DND-41 (cell line): ENCODE measurements at regions not wholly inside any gene's neighbourhood (a gene's known extent, or its start where the extent isn't known, plus 50 kb on each side); places are given as distances from the start of the nearest gene placed in this dataset.

Source experiments
- ATAC-seq: fragments of 200-7000 bp; cut with Tn5 transposase; 3 replicates; pipeline ENCODE4 v1.9.1; 2021; ENCODE audit warnings: low read depth; ENCODE audit not compliant: insufficient read depth
- DNase-seq: peaks from one replicate; pipeline ENCODE4 v3.0.0-alpha.2; 2020
- H2AFZ ChIP-seq: 2 replicates; pipeline ENCODE4 v1.6.0; 2012; ENCODE audit warnings: low read depth, low read length
- H3K27ac ChIP-seq: 2 replicates; pipeline ENCODE4 v1.5.1; 2012; ENCODE audit warnings: low read length, inconsistent platforms
- H3K27me3 ChIP-seq: fragments of 200-600 bp; sonication (generic); 2 replicates; pipeline ENCODE4 v1.6.0; 2012; ENCODE audit warnings: low read length, mild to moderate bottlenecking, inconsistent platforms; ENCODE audit not compliant: insufficient read depth, poor library complexity
- H3K36me3 ChIP-seq: 2 replicates; pipeline ENCODE4 v1.5.1; 2012; ENCODE audit warnings: low read length, inconsistent platforms; ENCODE audit not compliant: insufficient read depth
- H3K4me1 ChIP-seq: 2 replicates; pipeline ENCODE4 v1.5.1; 2012; ENCODE audit warnings: mild to moderate bottlenecking, low read length; ENCODE audit not compliant: insufficient read depth
- H3K4me2 ChIP-seq: 2 replicates; pipeline ENCODE4 v1.6.0; 2012; ENCODE audit warnings: mild to moderate bottlenecking, moderate library complexity, low read length, inconsistent platforms; ENCODE audit not compliant: insufficient read depth
- H3K4me3 ChIP-seq, 2 experiments: fragments of 200-600 bp in 1 of 2; shearing (Covaris generic) in 1 of 2; 2 replicates each; pipeline ENCODE4 v1.5.1; 2012 to 2016; ENCODE audit warnings: inconsistent platforms in 2 of 2, low read length in 2 of 2, mild to moderate bottlenecking in 2 of 2, low read depth in 1 of 2, moderate library complexity in 1 of 2
- H3K79me2 ChIP-seq: 2 replicates; pipeline ENCODE4 v1.6.0; 2012; ENCODE audit warnings: low read length, inconsistent platforms; ENCODE audit not compliant: insufficient read depth
- H3K9ac ChIP-seq: 2 replicates; pipeline ENCODE4 v1.6.0; 2012; ENCODE audit warnings: low read depth, mild to moderate bottlenecking, inconsistent platforms, low read length, moderate library complexity
- H3K9me3 ChIP-seq: 2 replicates; pipeline ENCODE4 v1.5.1; 2012; ENCODE audit warnings: low read length, moderate library complexity, mild to moderate bottlenecking, inconsistent platforms; ENCODE audit not compliant: insufficient read depth, severe bottlenecking
- H4K20me1 ChIP-seq: 2 replicates; pipeline ENCODE4 v1.6.0; 2012; ENCODE audit warnings: low read length; ENCODE audit not compliant: insufficient read depth
- CTCF ChIP-seq: IDR thresholded peaks from 2 replicates; pipeline ENCODE4 v1.5.1; 2012; ENCODE audit warnings: borderline replicate concordance, low read length, moderate library complexity, mild to moderate bottlenecking; ENCODE audit not compliant: poor library complexity, severe bottlenecking; ENCODE audit errors: extremely low read depth
- EZH2 ChIP-seq: IDR thresholded peaks from 3 replicates; pipeline ENCODE4 v1.6.1; 2012; ENCODE audit warnings: borderline replicate concordance, low read depth, mild to moderate bottlenecking, moderate library complexity, low read length, inconsistent platforms; ENCODE audit not compliant: severe bottlenecking

DNA sequence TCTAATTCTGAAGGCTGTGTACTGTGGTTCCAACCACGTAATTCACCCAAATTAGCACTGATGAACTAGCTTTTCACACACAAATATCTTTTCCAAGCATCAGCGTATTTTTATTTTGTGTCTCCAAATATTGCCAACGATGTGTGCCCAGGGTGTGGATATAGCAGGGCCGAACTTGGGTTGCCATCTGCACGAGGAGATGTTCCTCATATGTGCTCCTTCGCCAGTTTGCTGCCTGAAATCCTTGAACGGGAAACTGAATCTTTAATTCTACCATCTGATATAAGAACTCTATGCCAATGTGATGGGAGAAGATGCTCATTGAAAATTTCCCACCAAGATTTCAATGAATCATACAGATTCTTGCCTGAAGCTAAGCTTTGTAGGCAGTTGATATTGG, 121.5 kb upstream of the ZNF438 start:
- Histone ChIP-seq H3K27me3 (no peaks in the 10 kb centered on the region), H3K4me3 (no peak overlapping the region), H3K4me2 (peak overlapping the region; percentile 67), H3K9me3 (no peaks in the 10 kb centered on the region), H3K4me1 (peaks cover 63% of the 10 kb centered on the region), H3K27ac (peak overlapping the region; percentile 61), H2AFZ (no peak overlapping the region), H3K36me3 (peaks cover 58% of the 10 kb centered on the region), H4K20me1 (no peaks in the 10 kb centered on the region), H3K9ac (no peak overlapping the region), H3K79me2 (peaks cover 86% of the 10 kb centered on the region)
- no peak for TF ChIP-seq CTCF
- TF ChIP-seq EZH2, result no peak
- DNase-seq (no peak), ATAC-seq (no peak)

DNA sequence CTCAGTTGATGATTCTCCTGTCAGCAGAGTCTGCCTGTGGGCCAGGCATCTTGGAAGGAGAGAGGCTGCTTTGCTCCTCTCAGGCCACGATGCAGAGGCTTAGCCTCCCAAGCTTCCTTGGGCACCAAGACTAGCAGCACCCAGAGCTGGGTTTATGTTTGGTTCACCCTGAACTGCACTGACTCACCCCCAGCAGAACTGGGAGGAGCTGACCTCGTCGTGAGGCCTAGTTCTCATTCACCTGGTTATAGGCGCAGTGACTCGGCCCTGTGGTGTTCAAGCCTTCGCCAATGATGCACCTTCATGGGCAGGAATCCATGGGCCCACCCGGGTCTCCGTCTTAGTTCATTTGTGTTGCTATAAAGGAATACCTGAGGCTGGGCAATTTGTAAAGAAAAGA, 122.0 kb upstream of the ZNF438 start:
- Histone ChIP-seq H3K9me3 (peaks cover 2% of the 10 kb centered on the region), H3K79me2 (peaks cover 86% of the 10 kb centered on the region), H3K36me3 (peaks cover 58% of the 10 kb centered on the region), H4K20me1 (no peaks in the 10 kb centered on the region), H3K27me3 (no peaks in the 10 kb centered on the region), H2AFZ (no peak overlapping the region), H3K4me3 (peak overlapping the region in 1 of 2 experiments; percentile 15; a peak in 1 of 4 replicates), H3K4me1 (peaks cover 58% of the 10 kb centered on the region), H3K9ac (no peak overlapping the region), H3K27ac (peak overlapping the region; percentile 61), H3K4me2 (peak overlapping the region; percentile 67)
- TF ChIP-seq CTCF (no peak), EZH2 (no peak)
- no peak for ATAC-seq
- DNase-seq, result no peak

- DNase-seq (no peak), ATAC-seq (no peak)
Measured at GRCh38 chr10:31154996-31155395, 123.3 kb upstream of the ZNF438 start.

More at GRCh38 chr10:31154996-31155395, 123.3 kb upstream of the ZNF438 start:
- no peaks in the 10 kb centered on the region for H4K20me1 ChIP-seq
- no peak overlapping the region for H3K4me2 ChIP-seq
- no peak overlapping the region for H3K9ac ChIP-seq
- H3K9me3 ChIP-seq, result peaks cover 12% of the 10 kb centered on the region
- peaks cover 45% of the 10 kb centered on the region for H3K4me1 ChIP-seq
- no peak overlapping the region for H3K4me3 ChIP-seq
- H3K79me2 ChIP-seq, result peaks cover 86% of the 10 kb centered on the region
- no peak for TF ChIP-seq CTCF
- TF ChIP-seq EZH2, result no peak
- no peak overlapping the region for H2AFZ ChIP-seq
- no peaks in the 10 kb centered on the region for H3K27me3 ChIP-seq
- peaks cover 69% of the 10 kb centered on the region for H3K36me3 ChIP-seq
- no peak overlapping the region for H3K27ac ChIP-seq
